C4-2B (cell line): ENCODE measurements at regions not wholly inside any gene's neighbourhood (a gene's known extent, or its start where the extent isn't known, plus 50 kb on each side); places are given as distances from the start of the nearest gene placed in this dataset.
"Not testable (repeated sequence)": the region's sequence is repeated elsewhere in the genome, so short reads cannot be mapped to it uniquely, and the experiment has no call there.

Experiments
- H3K27ac ChIP-seq: fragments of 450-650 bp; 2 replicates; pipeline ENCODE4 v1.5.1; 2017
- ZFX ChIP-seq: fragments of 450-650 bp; IDR thresholded peaks from 2 replicates; pipeline ENCODE4 v1.6.1; 2017
- TF ChIP-seq, protein P1 (sequence below): fragments of 450-650 bp; conservative IDR thresholded peaks from 2 replicates; pipeline ENCODE4 v1.5.1; 2017; ENCODE audit warnings: mild to moderate bottlenecking

- TF ChIP-seq ZFX, result no peak
- TF ChIP-seq, protein P1, sequence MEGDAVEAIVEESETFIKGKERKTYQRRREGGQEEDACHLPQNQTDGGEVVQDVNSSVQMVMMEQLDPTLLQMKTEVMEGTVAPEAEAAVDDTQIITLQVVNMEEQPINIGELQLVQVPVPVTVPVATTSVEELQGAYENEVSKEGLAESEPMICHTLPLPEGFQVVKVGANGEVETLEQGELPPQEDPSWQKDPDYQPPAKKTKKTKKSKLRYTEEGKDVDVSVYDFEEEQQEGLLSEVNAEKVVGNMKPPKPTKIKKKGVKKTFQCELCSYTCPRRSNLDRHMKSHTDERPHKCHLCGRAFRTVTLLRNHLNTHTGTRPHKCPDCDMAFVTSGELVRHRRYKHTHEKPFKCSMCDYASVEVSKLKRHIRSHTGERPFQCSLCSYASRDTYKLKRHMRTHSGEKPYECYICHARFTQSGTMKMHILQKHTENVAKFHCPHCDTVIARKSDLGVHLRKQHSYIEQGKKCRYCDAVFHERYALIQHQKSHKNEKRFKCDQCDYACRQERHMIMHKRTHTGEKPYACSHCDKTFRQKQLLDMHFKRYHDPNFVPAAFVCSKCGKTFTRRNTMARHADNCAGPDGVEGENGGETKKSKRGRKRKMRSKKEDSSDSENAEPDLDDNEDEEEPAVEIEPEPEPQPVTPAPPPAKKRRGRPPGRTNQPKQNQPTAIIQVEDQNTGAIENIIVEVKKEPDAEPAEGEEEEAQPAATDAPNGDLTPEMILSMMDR, result no peak
- H3K27ac ChIP-seq, result no peak overlapping the region
Observed at GRCh38 chr12:47343684-47344567, 264.2 kb upstream of the AMIGO2 start.

DNA sequence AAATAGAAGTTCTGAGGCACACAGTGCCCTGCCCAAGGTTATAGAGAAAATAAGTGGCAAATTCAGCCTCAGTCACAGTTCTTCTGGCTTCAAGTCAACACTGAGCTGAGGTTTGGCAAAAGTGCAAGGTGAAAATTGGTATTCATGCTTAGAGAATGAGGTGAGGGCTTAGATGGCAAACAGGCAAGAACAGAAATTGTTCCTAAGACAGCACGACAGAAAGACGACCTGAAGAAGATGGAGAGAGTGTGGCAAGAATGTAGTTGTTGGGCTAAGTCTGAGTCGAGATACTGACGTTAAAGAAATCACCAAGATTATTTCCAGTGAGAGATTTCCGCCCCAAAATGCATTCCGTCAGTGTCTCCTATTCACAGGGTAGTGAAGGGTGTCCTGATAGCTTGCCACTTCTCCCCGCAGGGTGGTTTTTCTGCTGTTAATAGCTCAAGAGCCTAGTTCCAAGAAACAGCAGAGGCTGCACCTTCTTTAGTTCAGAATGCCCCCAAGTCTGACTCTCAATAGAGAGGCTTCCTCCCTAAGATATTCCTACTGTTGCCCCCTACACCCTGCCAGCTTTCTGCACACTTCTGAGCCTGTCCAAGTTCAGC lies 260.8 kb upstream of the AMIGO2 start:
- TF ChIP-seq ZFX, result no peak
- TF ChIP-seq, protein P1, result no peak

DNA sequence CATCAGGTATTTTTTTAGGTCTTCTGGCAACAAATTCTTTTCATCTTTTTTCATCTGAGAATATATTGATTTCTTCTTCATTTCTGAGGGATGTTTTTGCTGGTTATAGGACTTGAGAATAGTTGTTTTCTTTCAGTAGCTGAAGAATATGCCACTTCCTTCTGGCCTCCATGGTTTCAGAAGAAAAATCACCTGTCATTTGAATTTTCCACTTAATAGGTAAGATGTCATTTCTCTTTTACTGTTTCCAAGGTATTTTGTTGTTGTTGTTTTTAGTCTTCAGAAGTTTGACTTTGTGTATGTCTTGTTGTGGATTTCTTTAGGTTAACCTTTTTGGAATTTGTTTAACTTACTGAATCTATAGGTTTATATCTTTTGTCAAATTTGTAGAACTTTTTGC lies 257.8 kb upstream of the AMIGO2 start:
- no peak overlapping the region for H3K27ac ChIP-seq
- TF ChIP-seq, protein P1, result no peak
- TF ChIP-seq ZFX, result no peak

More for the DNA sequence above, 260.8 kb upstream of the AMIGO2 start:
- no peak overlapping the region for H3K27ac ChIP-seq

GRCh38 chr12:47333271-47333858 lies 253.6 kb upstream of the AMIGO2 start:
- H3K27ac ChIP-seq, result not testable (repeated sequence)

- no peak overlapping the region for H3K27ac ChIP-seq
- TF ChIP-seq, protein P1, result no peak
- TF ChIP-seq ZFX, result no peak
Observed at GRCh38 chr12:47328831-47329545, 249.2 kb upstream of the AMIGO2 start.

DNA sequence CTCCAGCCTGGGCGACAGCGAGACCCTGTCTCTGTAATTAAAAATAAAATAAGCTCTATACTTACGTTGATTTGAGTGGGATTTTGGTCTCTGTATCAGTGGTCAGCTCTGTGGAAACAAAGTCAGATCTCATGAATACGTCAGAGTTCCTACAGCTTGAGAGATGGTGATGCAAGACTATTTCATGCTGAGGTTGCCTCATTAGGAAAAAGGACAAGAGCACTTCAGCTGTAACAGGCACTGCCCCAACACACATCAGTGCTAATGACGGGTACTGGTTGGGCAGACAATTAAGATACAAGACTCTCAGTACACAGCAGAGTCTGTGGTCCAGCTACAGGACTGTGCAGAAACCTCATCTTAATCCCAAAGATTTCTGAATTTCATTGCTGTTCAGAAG lies 246.4 kb upstream of the AMIGO2 start:
- H3K27ac ChIP-seq, result no peak overlapping the region
- TF ChIP-seq ZFX, result no peak
- TF ChIP-seq, protein P1, result no peak

DNA sequence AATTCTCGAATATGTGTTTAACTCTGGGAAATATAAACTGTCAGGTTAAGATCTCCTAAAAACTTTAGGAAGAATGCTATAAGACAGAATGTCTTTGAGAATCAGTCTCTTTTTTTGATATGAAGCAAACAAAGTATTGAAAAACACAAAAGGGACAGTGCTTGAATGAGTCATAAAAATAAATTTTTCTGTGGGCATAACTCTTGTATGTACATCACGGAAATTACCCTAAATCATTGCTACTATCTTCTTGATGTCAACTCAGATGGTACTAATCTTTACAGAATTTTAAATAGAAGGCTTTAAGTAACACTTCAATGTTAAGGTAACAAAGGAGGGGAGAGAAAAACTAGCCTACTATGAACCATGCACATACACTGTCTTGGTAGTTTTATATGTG lies 244.0 kb upstream of the AMIGO2 start:
- H3K27ac ChIP-seq, result no peak overlapping the region
- TF ChIP-seq, protein P1, result no peak
- no peak for TF ChIP-seq ZFX
